ENCODE measurements at regions not wholly inside any gene's neighbourhood (a gene's known extent, or its start where the extent isn't known, plus 50 kb on each side); places are given as distances from the start of the nearest gene placed in this dataset.

GRCh38 chr15:47872869-47873432 is 155.6 kb downstream of the SEMA6D start:
- BruUV-seq (replicated peaks), result no TSS peak
- ATAC-seq, result no peak
- H3K27ac ChIP-seq (ENCODE audit: low read length), result no peak overlapping the region
- no peak for DNase-seq (ENCODE audit: low read depth, low spot score)
- ChIA-PET CTCF (no interaction called here), POLR2A (no interaction called here)
- no peaks in the 10 kb centered on the region for H3K9me3 ChIP-seq (ENCODE audit: control insufficient read depth, insufficient read depth, low read depth, low read length)
- no peaks in the 10 kb centered on the region for H3K4me1 ChIP-seq (ENCODE audit: control insufficient read depth, insufficient read depth, low read length)
- H3K27me3 ChIP-seq (ENCODE audit: control insufficient read depth, insufficient read depth, low read length), result no peaks in the 10 kb centered on the region
- in situ Hi-C loops (cut with HindIII; ENCODE audit: low pct_unique_long_range_greater_than_20kb, low sequenced_read_pairs), result no loop called here
- intact Hi-C loops (cut with micrococcal nuclease; ENCODE audit: unreplicated experiment), result no loop called here
- no peak overlapping the region for H3K4me3 ChIP-seq (ENCODE audit: low read depth in 2 of 2, low read length in 2 of 2)
- H3K36me3 ChIP-seq (ENCODE audit: control insufficient read depth, insufficient read depth, low read length), result no peaks in the 10 kb centered on the region
- no peak for TF ChIP-seq SIN3A (IDR thresholded peaks at IDR 0.05; ENCODE audit: borderline replicate concordance, insufficient read depth, low read depth, low read length)
- TF ChIP-seq TCF7L2 (IDR thresholded peaks at IDR 0.05; ENCODE audit: low read depth, low read length), result no peak
- TF ChIP-seq, protein P1, sequence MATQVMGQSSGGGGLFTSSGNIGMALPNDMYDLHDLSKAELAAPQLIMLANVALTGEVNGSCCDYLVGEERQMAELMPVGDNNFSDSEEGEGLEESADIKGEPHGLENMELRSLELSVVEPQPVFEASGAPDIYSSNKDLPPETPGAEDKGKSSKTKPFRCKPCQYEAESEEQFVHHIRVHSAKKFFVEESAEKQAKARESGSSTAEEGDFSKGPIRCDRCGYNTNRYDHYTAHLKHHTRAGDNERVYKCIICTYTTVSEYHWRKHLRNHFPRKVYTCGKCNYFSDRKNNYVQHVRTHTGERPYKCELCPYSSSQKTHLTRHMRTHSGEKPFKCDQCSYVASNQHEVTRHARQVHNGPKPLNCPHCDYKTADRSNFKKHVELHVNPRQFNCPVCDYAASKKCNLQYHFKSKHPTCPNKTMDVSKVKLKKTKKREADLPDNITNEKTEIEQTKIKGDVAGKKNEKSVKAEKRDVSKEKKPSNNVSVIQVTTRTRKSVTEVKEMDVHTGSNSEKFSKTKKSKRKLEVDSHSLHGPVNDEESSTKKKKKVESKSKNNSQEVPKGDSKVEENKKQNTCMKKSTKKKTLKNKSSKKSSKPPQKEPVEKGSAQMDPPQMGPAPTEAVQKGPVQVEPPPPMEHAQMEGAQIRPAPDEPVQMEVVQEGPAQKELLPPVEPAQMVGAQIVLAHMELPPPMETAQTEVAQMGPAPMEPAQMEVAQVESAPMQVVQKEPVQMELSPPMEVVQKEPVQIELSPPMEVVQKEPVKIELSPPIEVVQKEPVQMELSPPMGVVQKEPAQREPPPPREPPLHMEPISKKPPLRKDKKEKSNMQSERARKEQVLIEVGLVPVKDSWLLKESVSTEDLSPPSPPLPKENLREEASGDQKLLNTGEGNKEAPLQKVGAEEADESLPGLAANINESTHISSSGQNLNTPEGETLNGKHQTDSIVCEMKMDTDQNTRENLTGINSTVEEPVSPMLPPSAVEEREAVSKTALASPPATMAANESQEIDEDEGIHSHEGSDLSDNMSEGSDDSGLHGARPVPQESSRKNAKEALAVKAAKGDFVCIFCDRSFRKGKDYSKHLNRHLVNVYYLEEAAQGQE (IDR thresholded peaks at IDR 0.05; ENCODE audit: insufficient read depth in 1 of 2, low read depth in 2 of 2, low read length in 1 of 2), result no peak
- no peak for TF ChIP-seq POLR2AphosphoS5 (IDR thresholded peaks at IDR 0.05; ENCODE audit: low read depth, low read length)
- TF ChIP-seq CTCF (IDR thresholded peaks at IDR 0.05), result no peak

DNA sequence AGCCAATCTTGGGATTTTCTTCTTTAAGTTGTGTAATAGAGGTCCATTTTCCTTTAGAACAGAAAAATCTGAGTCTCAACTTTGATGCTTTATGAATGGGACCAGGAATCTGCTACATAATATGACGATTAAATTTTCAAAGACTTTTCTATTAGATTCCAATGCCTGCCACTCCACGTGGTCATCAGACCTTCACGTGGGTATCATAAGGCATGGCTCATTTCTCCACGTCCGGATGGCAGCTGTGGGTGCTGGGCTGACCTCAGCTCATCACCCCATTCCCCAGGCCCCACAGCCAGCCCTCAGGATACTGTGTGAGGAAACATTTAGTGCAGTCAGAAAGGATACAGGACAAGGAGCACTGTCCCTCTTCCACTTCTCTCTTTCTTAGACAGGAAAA is 159.7 kb downstream of the SEMA6D start:
- TF ChIP-seq POLR2AphosphoS5 (IDR thresholded peaks at IDR 0.05; ENCODE audit: low read depth, low read length) (no peak), CTCF (IDR thresholded peaks at IDR 0.05) (no peak), SIN3A (IDR thresholded peaks at IDR 0.05; ENCODE audit: borderline replicate concordance, insufficient read depth, low read depth, low read length) (no peak), TCF7L2 (IDR thresholded peaks at IDR 0.05; ENCODE audit: low read depth, low read length) (no peak)
- TF ChIP-seq, protein P1 (IDR thresholded peaks at IDR 0.05; ENCODE audit: insufficient read depth in 1 of 2, low read depth in 2 of 2, low read length in 1 of 2), result no peak
- intact Hi-C loops (cut with micrococcal nuclease; ENCODE audit: unreplicated experiment) (no loop called here), in situ Hi-C loops (cut with HindIII; ENCODE audit: low pct_unique_long_range_greater_than_20kb, low sequenced_read_pairs) (no loop called here)
- Histone ChIP-seq H3K36me3 (ENCODE audit: control insufficient read depth, insufficient read depth, low read length) (no peaks in the 10 kb centered on the region), H3K4me3 (ENCODE audit: low read depth in 2 of 2, low read length in 2 of 2) (no peak overlapping the region), H3K27me3 (ENCODE audit: control insufficient read depth, insufficient read depth, low read length) (no peaks in the 10 kb centered on the region), H3K9me3 (ENCODE audit: control insufficient read depth, insufficient read depth, low read depth, low read length) (no peaks in the 10 kb centered on the region), H3K27ac (ENCODE audit: low read length) (no peak overlapping the region), H3K4me1 (ENCODE audit: control insufficient read depth, insufficient read depth, low read length) (no peaks in the 10 kb centered on the region)
- BruUV-seq (replicated peaks), result no TSS peak
- ChIA-PET POLR2A (no interaction called here), CTCF (no interaction called here)
- ATAC-seq, result no peak
- DNase-seq (ENCODE audit: low read depth, low spot score), result no peak
